Memory B cell (primary cell): ENCODE measurements at regions not wholly inside any gene's neighbourhood (a gene's known extent, or its start where the extent isn't known, plus 50 kb on each side); places are given as distances from the start of the nearest gene placed in this dataset.
"Not testable (repeated sequence)": the region's sequence is repeated elsewhere in the genome, so short reads cannot be mapped to it uniquely, and the experiment has no call there.

Experiments used
- ATAC-seq: fragments of 150-1000 bp; cut with Tn5 transposase; 2 replicates; pipeline ENCODE4 v1.10.0; 2021; ENCODE audit warnings: low read depth, mild to moderate bottlenecking, moderate library complexity
- DNase-seq, 2 donors: peaks; one replicate each; pipeline ENCODE4 v3.0.0; 2022; ENCODE audit warnings: low spot score in 2 of 2
- H3K27ac Mint-ChIP-seq: one replicate; pipeline ENCODE4 v1.8.0; 2022; ENCODE audit warnings: mild to moderate bottlenecking, moderate library complexity, mixed read lengths
- H3K27me3 Mint-ChIP-seq: one replicate; pipeline ENCODE4 v1.8.0; 2022; ENCODE audit warnings: mixed read lengths
- H3K36me3 Mint-ChIP-seq: one replicate; pipeline ENCODE4 v1.8.0; 2022; ENCODE audit warnings: mild to moderate bottlenecking, mixed read lengths
- H3K4me1 Mint-ChIP-seq: one replicate; pipeline ENCODE4 v1.8.0; 2022; ENCODE audit warnings: mixed read lengths
- H3K4me3 Mint-ChIP-seq: one replicate; pipeline ENCODE4 v1.8.0; 2022; ENCODE audit warnings: mild to moderate bottlenecking, moderate library complexity, mixed read lengths
- H3K9me3 Mint-ChIP-seq: one replicate; pipeline ENCODE4 v1.8.0; 2022; ENCODE audit warnings: mixed read lengths

GRCh38 chrX:15072880-15073279 is 197.0 kb downstream of the ASB9 start:
- no peak for DNase-seq
- Mint-ChIP-seq H3K27me3 (no peaks in the 10 kb centered on the region), H3K27ac (no peak overlapping the region), H3K9me3 (no peaks in the 10 kb centered on the region), H3K4me1 (no peaks in the 10 kb centered on the region), H3K4me3 (no peak overlapping the region), H3K36me3 (no peaks in the 10 kb centered on the region)
- ATAC-seq, result no peak

- Mint-ChIP-seq H3K36me3 (no peaks in the 10 kb centered on the region), H3K4me1 (no peaks in the 10 kb centered on the region), H3K4me3 (no peak overlapping the region), H3K9me3 (no peaks in the 10 kb centered on the region), H3K27ac (no peak overlapping the region), H3K27me3 (no peaks in the 10 kb centered on the region)
- ATAC-seq (no peak), DNase-seq (no peak)
These were observed 197.6 kb downstream of the ASB9 start for GRCh38 chrX:15072259-15072658.

GRCh38 chrX:15059474-15059873 is 186.3 kb downstream of the MOSPD2 start:
- Mint-ChIP-seq H3K4me3 (no peak overlapping the region), H3K9me3 (peaks cover 1% of the 10 kb centered on the region), H3K4me1 (no peaks in the 10 kb centered on the region), H3K27me3 (peaks cover 6% of the 10 kb centered on the region), H3K27ac (no peak overlapping the region), H3K36me3 (no peaks in the 10 kb centered on the region)
- ATAC-seq, result no peak
- no peak for DNase-seq

- no peak for DNase-seq
- Mint-ChIP-seq H3K36me3 (no peaks in the 10 kb centered on the region), H3K4me3 (no peak overlapping the region), H3K9me3 (peaks cover 3% of the 10 kb centered on the region), H3K27me3 (peaks cover 6% of the 10 kb centered on the region), H3K27ac (no peak overlapping the region), H3K4me1 (no peaks in the 10 kb centered on the region)
- ATAC-seq, result no peak
These were observed 182.8 kb downstream of the MOSPD2 start for GRCh38 chrX:15056044-15056443.

- Mint-ChIP-seq H3K9me3 (peaks cover 3% of the 10 kb centered on the region), H3K4me1 (no peaks in the 10 kb centered on the region), H3K36me3 (no peaks in the 10 kb centered on the region), H3K27ac (no peak overlapping the region), H3K27me3 (peaks cover 5% of the 10 kb centered on the region), H3K4me3 (no peak overlapping the region)
- no peak for ATAC-seq
- DNase-seq, result no peak
These were observed 182.1 kb downstream of the MOSPD2 start for GRCh38 chrX:15055146-15055930.

GRCh38 chrX:15050395-15050794 is 177.2 kb downstream of the MOSPD2 start:
- Mint-ChIP-seq H3K27ac (no peak overlapping the region), H3K9me3 (peaks cover 3% of the 10 kb centered on the region), H3K36me3 (no peaks in the 10 kb centered on the region), H3K4me1 (no peaks in the 10 kb centered on the region), H3K4me3 (no peak overlapping the region), H3K27me3 (peaks cover 2% of the 10 kb centered on the region)
- ATAC-seq, result no peak
- no peak for DNase-seq

- Mint-ChIP-seq H3K9me3 (no peaks in the 10 kb centered on the region), H3K4me3 (no peak overlapping the region), H3K36me3 (no peaks in the 10 kb centered on the region), H3K27ac (no peak overlapping the region), H3K27me3 (no peaks in the 10 kb centered on the region), H3K4me1 (no peaks in the 10 kb centered on the region)
- no peak for DNase-seq
- ATAC-seq, result no peak
These were observed 170.3 kb downstream of the MOSPD2 start for GRCh38 chrX:15043538-15043937.

GRCh38 chrX:15033917-15034316 is 160.7 kb downstream of the MOSPD2 start:
- Mint-ChIP-seq H3K36me3 (no peaks in the 10 kb centered on the region), H3K9me3 (no peaks in the 10 kb centered on the region), H3K4me1 (peaks cover 3% of the 10 kb centered on the region), H3K4me3 (no peak overlapping the region), H3K27me3 (no peaks in the 10 kb centered on the region), H3K27ac (no peak overlapping the region)
- ATAC-seq (no peak), DNase-seq (no peak)

GRCh38 chrX:15017491-15017890 is 144.3 kb downstream of the MOSPD2 start:
- Mint-ChIP-seq H3K27me3 (no peaks in the 10 kb centered on the region), H3K36me3 (no peaks in the 10 kb centered on the region), H3K4me1 (no peaks in the 10 kb centered on the region), H3K4me3 (no peak overlapping the region), H3K27ac (no peak overlapping the region), H3K9me3 (no peaks in the 10 kb centered on the region)
- DNase-seq (no peak), ATAC-seq (no peak)

GRCh38 chrX:15016051-15016450 is 142.8 kb downstream of the MOSPD2 start:
- DNase-seq (no peak), ATAC-seq (no peak)
- no peak overlapping the region for H3K27ac Mint-ChIP-seq
- H3K4me1 Mint-ChIP-seq, result no peaks in the 10 kb centered on the region
- H3K36me3 Mint-ChIP-seq, result no peaks in the 10 kb centered on the region
- no peaks in the 10 kb centered on the region for H3K9me3 Mint-ChIP-seq
- H3K4me3 Mint-ChIP-seq, result no peak overlapping the region
- no peaks in the 10 kb centered on the region for H3K27me3 Mint-ChIP-seq

GRCh38 chrX:15014281-15014680 is 141.1 kb downstream of the MOSPD2 start:
- no peak overlapping the region for H3K4me3 Mint-ChIP-seq
- no peak overlapping the region for H3K27ac Mint-ChIP-seq
- no peak for DNase-seq
- no peaks in the 10 kb centered on the region for H3K36me3 Mint-ChIP-seq
- H3K9me3 Mint-ChIP-seq, result no peaks in the 10 kb centered on the region
- no peak for ATAC-seq
- H3K27me3 Mint-ChIP-seq, result no peaks in the 10 kb centered on the region
- no peaks in the 10 kb centered on the region for H3K4me1 Mint-ChIP-seq

GRCh38 chrX:15013461-15013860 is 140.2 kb downstream of the MOSPD2 start:
- no peak overlapping the region for H3K4me3 Mint-ChIP-seq
- H3K27ac Mint-ChIP-seq, result no peak overlapping the region
- no peaks in the 10 kb centered on the region for H3K36me3 Mint-ChIP-seq
- H3K4me1 Mint-ChIP-seq, result no peaks in the 10 kb centered on the region
- H3K9me3 Mint-ChIP-seq, result no peaks in the 10 kb centered on the region
- no peaks in the 10 kb centered on the region for H3K27me3 Mint-ChIP-seq
- DNase-seq, result no peak
- ATAC-seq, result no peak

- DNase-seq (no peak), ATAC-seq (no peak)
- Mint-ChIP-seq H3K27ac (no peak overlapping the region), H3K9me3 (no peaks in the 10 kb centered on the region), H3K4me3 (no peak overlapping the region), H3K27me3 (no peaks in the 10 kb centered on the region), H3K4me1 (no peaks in the 10 kb centered on the region), H3K36me3 (no peaks in the 10 kb centered on the region)
These were observed 124.0 kb downstream of the MOSPD2 start for GRCh38 chrX:14997271-14997670.

- not testable (repeated sequence) for ATAC-seq, H3K27me3 Mint-ChIP-seq, H3K4me3 Mint-ChIP-seq, H3K36me3 Mint-ChIP-seq, H3K9me3 Mint-ChIP-seq, H3K4me1 Mint-ChIP-seq, DNase-seq
- H3K27ac Mint-ChIP-seq, result peak overlapping the region; percentile 56
These were observed 111.2 kb downstream of the MOSPD2 start for GRCh38 chrX:14984425-14984824.
